K562 (cell line): ENCODE measurements at regions not wholly inside any gene's neighbourhood (a gene's known extent, or its start where the extent isn't known, plus 50 kb on each side); places are given as distances from the start of the nearest gene placed in this dataset.

Experiments used
- GATA2 ChIP-seq: sonication (generic); formaldehyde crosslinking; IDR thresholded peaks from 2 replicates; pipeline ENCODE4 v1.4.0; 2020; ENCODE audit warnings: mild to moderate bottlenecking, missing genetic modification reagents
- L3MBTL2 ChIP-seq: fragments of 450-650 bp; IDR thresholded peaks from 2 replicates; pipeline ENCODE4 v1.6.1; 2016; ENCODE audit warnings: mild to moderate bottlenecking, moderate library complexity
- MYBL2 ChIP-seq, 2 experiments: fragments of 450-650 bp in 1 of 2; sonication (generic) in 1 of 2; formaldehyde crosslinking in 1 of 2; IDR thresholded peaks; 2 replicates each; pipeline versions ENCODE4 v1.6.1 to v1.8.1; 2017 to 2022; ENCODE audit warnings: borderline replicate concordance in 1 of 2, inconsistent platforms in 1 of 2, low read depth in 1 of 2, mild to moderate bottlenecking in 1 of 2, missing genetic modification reagents in 1 of 2, moderate library complexity in 1 of 2
- RBM17 ChIP-seq: fragments of 200-400 bp; formaldehyde crosslinking; IDR thresholded peaks from 2 replicates; pipeline ENCODE4 v1.6.1; 2017; ENCODE audit warnings: low read depth, mild to moderate bottlenecking, low read length, borderline replicate concordance
- ZBTB7A ChIP-seq: IDR thresholded peaks from 2 replicates; pipeline ENCODE4 v1.6.1; 2011; ENCODE audit warnings: low read depth, mild to moderate bottlenecking, low read length, moderate library complexity, borderline replicate concordance; ENCODE audit not compliant: control insufficient read depth
- ZFPM2 ChIP-seq: fragments of 250-450 bp; sonication (Bioruptor Pico); IDR thresholded peaks from 2 replicates; pipeline ENCODE4 v1.5.1; 2022; ENCODE audit warnings: mild to moderate bottlenecking
- ZNF311 ChIP-seq: fragments of 250-450 bp; sonication (Bioruptor Pico); IDR thresholded peaks from 2 replicates; pipeline ENCODE4 v1.4.0; 2020; ENCODE audit warnings: mild to moderate bottlenecking, moderate library complexity
- TF ChIP-seq, protein P1 (sequence below): fragments of 450-650 bp; IDR thresholded peaks from 2 replicates; pipeline ENCODE4 v1.6.1; 2017; ENCODE audit warnings: antibody characterized with exemption, mild to moderate bottlenecking
- TF ChIP-seq, protein P2 (sequence below): fragments of 450-650 bp; formaldehyde crosslinking; IDR thresholded peaks from 2 replicates; pipeline ENCODE4 v1.4.0; 2020; ENCODE audit warnings: mild to moderate bottlenecking
- TF ChIP-seq, protein P3 (sequence below): fragments of 450-650 bp; IDR thresholded peaks from 2 replicates; pipeline ENCODE4 v1.6.1; 2016; ENCODE audit warnings: mild to moderate bottlenecking

DNA sequence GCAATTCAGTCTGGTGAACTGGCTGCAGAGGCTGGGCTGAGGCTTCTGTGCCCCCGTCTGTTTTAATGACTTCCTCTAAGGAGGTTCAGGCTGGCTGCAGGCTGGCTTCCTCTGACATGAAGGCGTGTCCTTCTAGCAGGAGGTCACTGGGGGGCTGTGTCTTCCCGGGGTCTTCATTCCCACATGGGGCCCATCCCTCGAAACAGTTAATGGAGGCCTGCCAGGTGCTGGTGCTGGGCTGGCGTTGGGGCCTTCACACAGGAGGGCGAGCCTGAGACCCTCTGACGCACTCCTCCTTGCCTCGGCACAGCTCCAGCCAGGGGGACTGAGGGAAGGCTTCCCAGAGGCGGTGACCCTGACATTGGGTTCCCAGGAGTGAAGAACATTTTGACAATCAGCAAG is 57.7 kb upstream of the DLK1 start (continued):
- TF ChIP-seq RBM17 (no peak), ZFPM2 (no peak), ZNF311 (CRISPR knock-in tag) (0 out of 2 replicates have a peak, but pooled peaks have one; percentile 19), MYBL2 (IDR thresholded peaks at IDR 0.05; ENCODE audit: low read depth) (no peak), MYBL2 (CRISPR knock-in tag; IDR thresholded peaks at IDR 0.05; ENCODE audit: borderline replicate concordance) (no peak), L3MBTL2 (0 out of 2 replicates have a peak, but pooled peaks have one; percentile 40), ZBTB7A (peak; percentile 59; the same call in 1 of the 2 replicates), GATA2 (CRISPR knock-in tag) (no peak)
- TF ChIP-seq, protein P1, sequence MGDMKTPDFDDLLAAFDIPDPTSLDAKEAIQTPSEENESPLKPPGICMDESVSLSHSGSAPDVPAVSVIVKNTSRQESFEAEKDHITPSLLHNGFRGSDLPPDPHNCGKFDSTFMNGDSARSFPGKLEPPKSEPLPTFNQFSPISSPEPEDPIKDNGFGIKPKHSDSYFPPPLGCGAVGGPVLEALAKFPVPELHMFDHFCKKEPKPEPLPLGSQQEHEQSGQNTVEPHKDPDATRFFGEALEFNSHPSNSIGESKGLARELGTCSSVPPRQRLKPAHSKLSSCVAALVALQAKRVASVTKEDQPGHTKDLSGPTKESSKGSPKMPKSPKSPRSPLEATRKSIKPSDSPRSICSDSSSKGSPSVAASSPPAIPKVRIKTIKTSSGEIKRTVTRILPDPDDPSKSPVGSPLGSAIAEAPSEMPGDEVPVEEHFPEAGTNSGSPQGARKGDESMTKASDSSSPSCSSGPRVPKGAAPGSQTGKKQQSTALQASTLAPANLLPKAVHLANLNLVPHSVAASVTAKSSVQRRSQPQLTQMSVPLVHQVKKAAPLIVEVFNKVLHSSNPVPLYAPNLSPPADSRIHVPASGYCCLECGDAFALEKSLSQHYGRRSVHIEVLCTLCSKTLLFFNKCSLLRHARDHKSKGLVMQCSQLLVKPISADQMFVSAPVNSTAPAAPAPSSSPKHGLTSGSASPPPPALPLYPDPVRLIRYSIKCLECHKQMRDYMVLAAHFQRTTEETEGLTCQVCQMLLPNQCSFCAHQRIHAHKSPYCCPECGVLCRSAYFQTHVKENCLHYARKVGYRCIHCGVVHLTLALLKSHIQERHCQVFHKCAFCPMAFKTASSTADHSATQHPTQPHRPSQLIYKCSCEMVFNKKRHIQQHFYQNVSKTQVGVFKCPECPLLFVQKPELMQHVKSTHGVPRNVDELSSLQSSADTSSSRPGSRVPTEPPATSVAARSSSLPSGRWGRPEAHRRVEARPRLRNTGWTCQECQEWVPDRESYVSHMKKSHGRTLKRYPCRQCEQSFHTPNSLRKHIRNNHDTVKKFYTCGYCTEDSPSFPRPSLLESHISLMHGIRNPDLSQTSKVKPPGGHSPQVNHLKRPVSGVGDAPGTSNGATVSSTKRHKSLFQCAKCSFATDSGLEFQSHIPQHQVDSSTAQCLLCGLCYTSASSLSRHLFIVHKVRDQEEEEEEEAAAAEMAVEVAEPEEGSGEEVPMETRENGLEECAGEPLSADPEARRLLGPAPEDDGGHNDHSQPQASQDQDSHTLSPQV = peak; percentile 50; the same call in 1 of the 2 replicates
- TF ChIP-seq, protein P2, sequence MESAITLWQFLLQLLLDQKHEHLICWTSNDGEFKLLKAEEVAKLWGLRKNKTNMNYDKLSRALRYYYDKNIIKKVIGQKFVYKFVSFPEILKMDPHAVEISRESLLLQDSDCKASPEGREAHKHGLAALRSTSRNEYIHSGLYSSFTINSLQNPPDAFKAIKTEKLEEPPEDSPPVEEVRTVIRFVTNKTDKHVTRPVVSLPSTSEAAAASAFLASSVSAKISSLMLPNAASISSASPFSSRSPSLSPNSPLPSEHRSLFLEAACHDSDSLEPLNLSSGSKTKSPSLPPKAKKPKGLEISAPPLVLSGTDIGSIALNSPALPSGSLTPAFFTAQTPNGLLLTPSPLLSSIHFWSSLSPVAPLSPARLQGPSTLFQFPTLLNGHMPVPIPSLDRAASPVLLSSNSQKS = no peak
- TF ChIP-seq, protein P3, sequence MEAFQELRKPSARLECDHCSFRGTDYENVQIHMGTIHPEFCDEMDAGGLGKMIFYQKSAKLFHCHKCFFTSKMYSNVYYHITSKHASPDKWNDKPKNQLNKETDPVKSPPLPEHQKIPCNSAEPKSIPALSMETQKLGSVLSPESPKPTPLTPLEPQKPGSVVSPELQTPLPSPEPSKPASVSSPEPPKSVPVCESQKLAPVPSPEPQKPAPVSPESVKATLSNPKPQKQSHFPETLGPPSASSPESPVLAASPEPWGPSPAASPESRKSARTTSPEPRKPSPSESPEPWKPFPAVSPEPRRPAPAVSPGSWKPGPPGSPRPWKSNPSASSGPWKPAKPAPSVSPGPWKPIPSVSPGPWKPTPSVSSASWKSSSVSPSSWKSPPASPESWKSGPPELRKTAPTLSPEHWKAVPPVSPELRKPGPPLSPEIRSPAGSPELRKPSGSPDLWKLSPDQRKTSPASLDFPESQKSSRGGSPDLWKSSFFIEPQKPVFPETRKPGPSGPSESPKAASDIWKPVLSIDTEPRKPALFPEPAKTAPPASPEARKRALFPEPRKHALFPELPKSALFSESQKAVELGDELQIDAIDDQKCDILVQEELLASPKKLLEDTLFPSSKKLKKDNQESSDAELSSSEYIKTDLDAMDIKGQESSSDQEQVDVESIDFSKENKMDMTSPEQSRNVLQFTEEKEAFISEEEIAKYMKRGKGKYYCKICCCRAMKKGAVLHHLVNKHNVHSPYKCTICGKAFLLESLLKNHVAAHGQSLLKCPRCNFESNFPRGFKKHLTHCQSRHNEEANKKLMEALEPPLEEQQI = no peak
